GM12865 (cell line): ENCODE measurements at regions not wholly inside any gene's neighbourhood (a gene's known extent, or its start where the extent isn't known, plus 50 kb on each side); places are given as distances from the start of the nearest gene placed in this dataset.

ENCODE experiments used
- DNase-seq: peaks from one replicate; pipeline ENCODE4 v3.0.0; 2010; ENCODE audit warnings: low read depth
- H3K4me3 ChIP-seq: 2 replicates; pipeline ENCODE4 v1.5.1; 2011; ENCODE audit warnings: mild to moderate bottlenecking, low read depth, low read length, control low read depth
- CTCF ChIP-seq: IDR thresholded peaks from 2 replicates; pipeline ENCODE4 v1.5.1; 2011; ENCODE audit warnings: low read length, control low read depth, low read depth, inconsistent platforms; ENCODE audit not compliant: insufficient read depth; ENCODE audit errors: missing control alignments

DNA sequence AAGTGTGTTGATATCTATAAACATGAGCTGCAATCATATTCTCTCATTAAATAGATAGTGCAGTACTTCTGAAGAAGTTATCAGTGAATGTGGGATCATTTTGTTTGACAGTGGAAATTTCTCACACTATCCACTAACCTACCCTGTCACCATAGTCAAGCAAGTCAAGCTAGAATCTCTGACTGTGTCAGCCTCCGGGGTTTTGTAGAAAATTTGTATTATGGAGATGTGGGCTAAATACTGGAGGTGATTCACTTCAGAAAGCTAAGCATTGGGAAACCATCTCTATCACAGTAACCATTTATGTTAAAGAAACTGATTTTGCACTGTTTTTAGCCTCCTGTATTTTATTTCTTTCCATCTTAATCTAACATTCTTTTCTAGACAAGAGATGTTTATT lies 126.6 kb upstream of the CREB1 start:
- DNase-seq: no peak
- H3K4me3 ChIP-seq: no peak overlapping the region
- no peak for TF ChIP-seq CTCF

- no peak for TF ChIP-seq CTCF
- no peak for DNase-seq
- no peak overlapping the region for H3K4me3 ChIP-seq
These were observed 125.8 kb upstream of the CREB1 start for GRCh38 chr2:207403950-207404349.

- no peak overlapping the region for H3K4me3 ChIP-seq
- DNase-seq: no peak
- TF ChIP-seq CTCF: no peak
These were observed 124.6 kb upstream of the CREB1 start for GRCh38 chr2:207405150-207405549.

- no peak overlapping the region for H3K4me3 ChIP-seq
- no peak for TF ChIP-seq CTCF
- peak; percentile 67 for DNase-seq
These were observed 121.5 kb upstream of the CREB1 start for GRCh38 chr2:207408086-207408794.

DNA sequence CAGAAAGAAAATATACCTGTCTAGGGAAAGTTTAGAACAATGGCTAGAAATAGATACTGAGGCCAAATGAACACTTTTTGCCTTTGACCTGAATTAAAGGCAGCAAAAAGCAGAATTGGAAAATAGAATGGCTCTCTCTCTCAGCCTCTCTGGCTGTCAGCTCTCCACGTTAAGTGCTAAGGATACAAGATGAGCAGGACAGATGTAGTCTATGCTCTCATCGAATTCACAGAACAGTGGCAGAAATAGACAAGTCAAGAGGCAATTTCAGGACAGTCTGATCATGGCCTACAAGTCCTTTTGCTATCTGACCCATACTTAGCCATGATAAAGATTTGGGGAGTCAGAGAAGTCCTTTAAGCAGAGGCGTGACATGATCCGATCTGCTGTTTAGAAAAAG lies 120.2 kb upstream of the CREB1 start:
- H3K4me3 ChIP-seq: no peak overlapping the region
- no peak for TF ChIP-seq CTCF
- no peak for DNase-seq

DNA sequence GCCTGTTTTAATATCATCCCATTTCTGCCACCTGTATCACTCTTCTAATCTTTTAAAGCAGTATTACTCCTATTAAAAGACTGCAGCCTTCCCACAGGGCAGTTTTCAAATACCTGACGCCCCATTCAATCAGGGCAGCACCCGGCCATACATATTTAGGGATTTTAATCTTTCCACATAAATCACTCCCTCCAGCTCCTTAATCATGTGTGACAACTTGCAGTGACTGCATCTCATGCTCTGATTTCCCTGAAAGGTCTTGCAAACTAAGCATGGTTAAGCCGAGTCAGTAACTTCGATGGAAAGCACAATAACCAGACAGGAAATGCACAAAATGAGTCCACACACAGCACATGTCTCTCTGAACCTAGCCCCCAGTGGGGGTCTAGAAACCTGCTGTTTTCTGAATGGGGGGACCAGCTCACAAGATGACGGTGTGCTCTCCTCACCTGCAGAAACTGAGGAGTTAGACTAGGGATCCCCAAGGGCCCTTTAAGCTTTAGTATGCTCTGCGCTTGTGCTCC lies 116.9 kb upstream of the CREB1 start:
- TF ChIP-seq CTCF: no peak
- H3K4me3 ChIP-seq: no peak overlapping the region
- DNase-seq: no peak
